ENCODE measurements at regions not wholly inside any gene's neighbourhood (a gene's known extent, or its start where the extent isn't known, plus 50 kb on each side); places are given as distances from the start of the nearest gene placed in this dataset.

GRCh38 chr5:52481201-52481600 is 306.5 kb upstream of the ITGA1 start:
- DNase-seq (ENCODE audit: low read depth), result no peak
- H3K4me3 ChIP-seq (replicated peaks; ENCODE audit: low read depth, low read length), result no peak overlapping the region
- TF ChIP-seq, protein P1, sequence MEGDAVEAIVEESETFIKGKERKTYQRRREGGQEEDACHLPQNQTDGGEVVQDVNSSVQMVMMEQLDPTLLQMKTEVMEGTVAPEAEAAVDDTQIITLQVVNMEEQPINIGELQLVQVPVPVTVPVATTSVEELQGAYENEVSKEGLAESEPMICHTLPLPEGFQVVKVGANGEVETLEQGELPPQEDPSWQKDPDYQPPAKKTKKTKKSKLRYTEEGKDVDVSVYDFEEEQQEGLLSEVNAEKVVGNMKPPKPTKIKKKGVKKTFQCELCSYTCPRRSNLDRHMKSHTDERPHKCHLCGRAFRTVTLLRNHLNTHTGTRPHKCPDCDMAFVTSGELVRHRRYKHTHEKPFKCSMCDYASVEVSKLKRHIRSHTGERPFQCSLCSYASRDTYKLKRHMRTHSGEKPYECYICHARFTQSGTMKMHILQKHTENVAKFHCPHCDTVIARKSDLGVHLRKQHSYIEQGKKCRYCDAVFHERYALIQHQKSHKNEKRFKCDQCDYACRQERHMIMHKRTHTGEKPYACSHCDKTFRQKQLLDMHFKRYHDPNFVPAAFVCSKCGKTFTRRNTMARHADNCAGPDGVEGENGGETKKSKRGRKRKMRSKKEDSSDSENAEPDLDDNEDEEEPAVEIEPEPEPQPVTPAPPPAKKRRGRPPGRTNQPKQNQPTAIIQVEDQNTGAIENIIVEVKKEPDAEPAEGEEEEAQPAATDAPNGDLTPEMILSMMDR (IDR thresholded peaks at IDR 0.05; ENCODE audit: low read length, missing control alignments), result no peak

DNA sequence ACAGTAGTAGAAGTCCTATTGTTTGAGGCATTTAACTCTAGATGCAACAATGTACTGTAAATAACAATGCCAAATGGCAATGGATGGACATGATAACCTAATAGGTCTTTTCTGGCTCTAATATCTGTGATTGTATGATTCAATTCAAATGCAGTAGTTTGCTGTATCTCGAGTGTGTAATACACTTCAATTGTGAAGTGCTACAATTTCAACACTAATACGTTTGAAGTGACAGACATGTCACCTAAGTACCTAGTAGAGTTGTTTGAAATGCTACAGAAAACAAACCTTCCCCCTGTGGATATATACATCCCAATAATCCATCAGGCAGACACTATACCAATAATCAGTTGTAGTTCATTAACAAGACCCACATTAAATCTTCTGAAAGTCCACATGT is 305.9 kb upstream of the ITGA1 start:
- no peak for DNase-seq (ENCODE audit: low read depth)

DNA sequence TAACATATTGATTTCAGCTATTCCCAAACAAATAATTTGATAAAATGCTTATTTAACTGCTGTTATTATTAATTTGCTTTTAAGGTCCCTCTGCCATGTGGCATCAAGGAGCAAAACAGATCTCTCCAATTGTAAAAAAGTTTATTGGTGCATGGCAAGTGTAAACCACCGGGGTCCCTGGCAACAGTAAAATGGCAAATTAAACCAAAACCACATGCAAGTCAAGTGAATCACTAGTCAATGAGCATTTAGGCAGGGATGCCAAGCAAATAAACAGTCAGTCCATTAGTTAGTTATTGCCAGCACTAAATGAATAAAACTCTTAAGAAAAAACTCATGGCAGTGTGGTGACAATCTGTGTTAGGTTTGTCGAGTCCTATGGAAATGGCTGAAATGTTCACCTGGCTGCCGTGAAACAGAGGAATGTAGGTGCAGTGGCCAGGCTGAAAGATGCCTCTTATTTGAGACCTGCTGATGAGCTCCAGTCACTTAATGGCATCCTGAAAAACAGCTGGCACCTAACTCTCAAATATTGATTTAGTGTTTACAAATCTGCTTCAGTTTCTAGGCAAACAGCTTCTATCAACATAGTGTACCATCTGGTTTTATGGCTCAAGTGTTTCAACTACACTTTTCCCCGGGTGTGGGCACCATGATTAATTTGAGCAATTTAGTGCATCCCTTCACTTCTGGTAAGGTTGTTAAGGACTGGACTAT is 296.5 kb upstream of the ITGA1 start:
- DNase-seq (ENCODE audit: low read depth), result no peak
- TF ChIP-seq, protein P1 (IDR thresholded peaks at IDR 0.05; ENCODE audit: low read length, missing control alignments), result no peak
- H3K4me3 ChIP-seq (replicated peaks; ENCODE audit: low read depth, low read length), result no peak overlapping the region

More for the DNA sequence above, 305.9 kb upstream of the ITGA1 start:
- TF ChIP-seq, protein P1 (IDR thresholded peaks at IDR 0.05; ENCODE audit: low read length, missing control alignments), result no peak
- H3K4me3 ChIP-seq (replicated peaks; ENCODE audit: low read depth, low read length), result no peak overlapping the region

DNA sequence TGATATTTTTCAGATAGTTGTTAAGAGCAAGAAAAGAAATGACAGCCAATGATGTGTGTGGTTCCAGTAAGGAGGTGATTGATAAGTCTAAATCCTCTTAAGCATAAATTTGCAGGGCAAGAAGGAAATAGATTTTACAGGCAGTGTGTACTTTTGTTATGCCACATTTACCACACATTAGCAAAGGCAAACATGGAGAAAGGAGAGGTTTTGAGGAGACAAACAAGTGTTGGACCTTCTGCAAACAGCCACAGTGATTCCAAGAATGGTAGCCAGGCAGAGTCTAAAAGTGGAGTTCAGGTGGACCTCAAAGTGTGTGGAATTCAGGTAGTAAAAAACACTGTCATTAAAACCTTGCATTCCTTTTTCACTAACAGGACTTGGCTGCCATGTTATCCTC is 295.9 kb upstream of the ITGA1 start:
- TF ChIP-seq, protein P1 (IDR thresholded peaks at IDR 0.05; ENCODE audit: low read length, missing control alignments), result no peak
- no peak for DNase-seq (ENCODE audit: low read depth)

DNA sequence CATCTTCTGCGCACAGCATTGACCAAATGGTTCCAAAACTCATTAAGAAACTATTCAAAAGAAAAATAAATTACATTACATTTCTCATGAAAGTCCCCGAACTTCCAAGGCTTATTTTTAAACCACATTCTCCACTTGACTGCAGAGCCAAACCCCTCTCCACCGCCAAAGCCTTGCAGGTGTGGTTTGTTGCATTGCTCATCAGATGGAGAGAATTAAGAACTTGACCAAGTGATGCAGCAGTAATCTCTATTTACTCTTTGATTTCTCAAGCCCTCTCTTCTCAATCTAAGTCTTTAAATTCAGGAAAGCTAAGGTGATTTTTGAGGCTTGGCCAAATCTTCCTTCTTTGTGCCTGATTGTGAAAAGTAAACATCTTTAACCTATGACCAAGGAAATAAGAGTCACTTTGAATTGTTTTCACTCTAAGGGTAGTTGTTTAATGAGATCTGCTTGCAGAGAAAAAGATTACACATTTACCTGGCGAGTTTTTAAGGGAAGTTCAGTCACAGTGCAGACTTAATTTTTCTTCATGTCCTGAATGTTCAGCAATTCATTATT is 290.5 kb upstream of the ITGA1 start:
- H3K4me3 ChIP-seq (replicated peaks; ENCODE audit: low read depth, low read length), result no peak overlapping the region
- DNase-seq (ENCODE audit: low read depth), result no peak
- TF ChIP-seq, protein P1 (IDR thresholded peaks at IDR 0.05; ENCODE audit: low read length, missing control alignments), result no peak

More for the DNA sequence above, 295.9 kb upstream of the ITGA1 start:
- H3K4me3 ChIP-seq (replicated peaks; ENCODE audit: low read depth, low read length), result no peak overlapping the region

GRCh38 chr5:52498607-52499006 is 289.1 kb upstream of the ITGA1 start:
- no peak for DNase-seq (ENCODE audit: low read depth)
- no peak overlapping the region for H3K4me3 ChIP-seq (replicated peaks; ENCODE audit: low read depth, low read length)
- TF ChIP-seq, protein P1 (IDR thresholded peaks at IDR 0.05; ENCODE audit: low read length, missing control alignments), result no peak
